Neural crest cell (in vitro differentiated cells): ENCODE measurements at regions not wholly inside any gene's neighbourhood (a gene's known extent, or its start where the extent isn't known, plus 50 kb on each side); places are given as distances from the start of the nearest gene placed in this dataset.

Experiments
- DNase-seq: peaks from one replicate; pipeline ENCODE4 v3.0.0; 2021; ENCODE audit warnings: low read depth, mixed read lengths, low spot score
- H3K27ac Mint-ChIP-seq: one replicate; pipeline ENCODE4 v1.8.0; 2021; ENCODE audit warnings: mild to moderate bottlenecking, mixed read lengths; ENCODE audit not compliant: unreplicated experiment
- H3K27me3 Mint-ChIP-seq: 2 replicates; pipeline ENCODE4 v1.8.0; 2021; ENCODE audit warnings: low read depth, mild to moderate bottlenecking, mixed read lengths
- H3K36me3 Mint-ChIP-seq: 2 replicates; pipeline ENCODE4 v1.8.0; 2021; ENCODE audit warnings: low read depth, mild to moderate bottlenecking, mixed read lengths
- H3K4me1 Mint-ChIP-seq: 2 replicates; pipeline ENCODE4 v1.8.0; 2021; ENCODE audit warnings: mixed read lengths
- H3K4me3 Mint-ChIP-seq: one replicate; pipeline ENCODE4 v1.8.0; 2021; ENCODE audit warnings: mild to moderate bottlenecking, mixed read lengths
- H3K9me3 Mint-ChIP-seq: 2 replicates; pipeline ENCODE4 v1.8.0; 2021; ENCODE audit warnings: mixed read lengths
- TF ChIP-seq, protein P1 (sequence below): fragments of 200-600 bp; sonication (generic); conservative IDR thresholded peaks from 2 replicates; pipeline ENCODE4 v1.5.0; 2021; ENCODE audit warnings: antibody characterized with exemption, mild to moderate bottlenecking

DNA sequence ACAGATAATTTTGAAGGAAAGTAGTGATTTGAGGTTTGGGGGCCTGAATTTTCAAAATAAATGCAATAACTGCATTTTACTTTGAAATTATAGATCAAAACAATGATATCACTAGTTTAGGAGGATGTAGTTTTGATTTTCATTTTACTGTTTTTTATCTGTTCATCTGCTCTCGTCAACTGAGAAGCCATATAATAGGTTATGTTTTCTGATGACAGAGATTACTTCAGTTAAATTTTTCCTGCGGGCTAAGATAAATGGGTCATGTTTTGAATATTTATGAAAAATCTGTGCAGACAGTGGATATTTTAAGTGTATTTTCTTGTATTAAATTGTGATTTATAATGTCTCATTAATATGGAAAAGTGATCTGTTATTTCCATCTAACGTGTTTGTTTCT is 573.4 kb downstream of the CPS1 start:
- H3K9me3 Mint-ChIP-seq: no peaks in the 10 kb centered on the region
- no peak overlapping the region for H3K4me3 Mint-ChIP-seq
- H3K27me3 Mint-ChIP-seq: no peaks in the 10 kb centered on the region
- no peak for DNase-seq
- H3K27ac Mint-ChIP-seq: no peak overlapping the region
- TF ChIP-seq, protein P1, sequence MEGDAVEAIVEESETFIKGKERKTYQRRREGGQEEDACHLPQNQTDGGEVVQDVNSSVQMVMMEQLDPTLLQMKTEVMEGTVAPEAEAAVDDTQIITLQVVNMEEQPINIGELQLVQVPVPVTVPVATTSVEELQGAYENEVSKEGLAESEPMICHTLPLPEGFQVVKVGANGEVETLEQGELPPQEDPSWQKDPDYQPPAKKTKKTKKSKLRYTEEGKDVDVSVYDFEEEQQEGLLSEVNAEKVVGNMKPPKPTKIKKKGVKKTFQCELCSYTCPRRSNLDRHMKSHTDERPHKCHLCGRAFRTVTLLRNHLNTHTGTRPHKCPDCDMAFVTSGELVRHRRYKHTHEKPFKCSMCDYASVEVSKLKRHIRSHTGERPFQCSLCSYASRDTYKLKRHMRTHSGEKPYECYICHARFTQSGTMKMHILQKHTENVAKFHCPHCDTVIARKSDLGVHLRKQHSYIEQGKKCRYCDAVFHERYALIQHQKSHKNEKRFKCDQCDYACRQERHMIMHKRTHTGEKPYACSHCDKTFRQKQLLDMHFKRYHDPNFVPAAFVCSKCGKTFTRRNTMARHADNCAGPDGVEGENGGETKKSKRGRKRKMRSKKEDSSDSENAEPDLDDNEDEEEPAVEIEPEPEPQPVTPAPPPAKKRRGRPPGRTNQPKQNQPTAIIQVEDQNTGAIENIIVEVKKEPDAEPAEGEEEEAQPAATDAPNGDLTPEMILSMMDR: no peak
- peaks cover 14% of the 10 kb centered on the region for H3K4me1 Mint-ChIP-seq
- no peaks in the 10 kb centered on the region for H3K36me3 Mint-ChIP-seq

- no peak for DNase-seq
- Mint-ChIP-seq H3K36me3 (peaks cover 4% of the 10 kb centered on the region), H3K27ac (no peak overlapping the region), H3K4me3 (no peak overlapping the region), H3K4me1 (peaks cover 14% of the 10 kb centered on the region), H3K9me3 (peaks cover 8% of the 10 kb centered on the region), H3K27me3 (no peaks in the 10 kb centered on the region)
- TF ChIP-seq, protein P1: no peak
Observed at GRCh38 chr2:211132046-211132445, 575.6 kb downstream of the CPS1 start.

GRCh38 chr2:211132573-211132972 is 576.2 kb downstream of the CPS1 start:
- H3K4me3 Mint-ChIP-seq: no peak overlapping the region
- H3K4me1 Mint-ChIP-seq: peaks cover 14% of the 10 kb centered on the region
- H3K9me3 Mint-ChIP-seq: peaks cover 10% of the 10 kb centered on the region
- no peaks in the 10 kb centered on the region for H3K27me3 Mint-ChIP-seq
- peaks cover 4% of the 10 kb centered on the region for H3K36me3 Mint-ChIP-seq
- DNase-seq: no peak
- TF ChIP-seq, protein P1: no peak
- H3K27ac Mint-ChIP-seq: no peak overlapping the region

GRCh38 chr2:211133766-211134165 is 577.4 kb downstream of the CPS1 start:
- peaks cover 16% of the 10 kb centered on the region for H3K9me3 Mint-ChIP-seq
- H3K4me3 Mint-ChIP-seq: no peak overlapping the region
- TF ChIP-seq, protein P1: no peak
- H3K4me1 Mint-ChIP-seq: peaks cover 14% of the 10 kb centered on the region
- H3K36me3 Mint-ChIP-seq: peaks cover 4% of the 10 kb centered on the region
- H3K27me3 Mint-ChIP-seq: no peaks in the 10 kb centered on the region
- no peak for DNase-seq
- no peak overlapping the region for H3K27ac Mint-ChIP-seq

- no peak for DNase-seq
- no peaks in the 10 kb centered on the region for H3K27me3 Mint-ChIP-seq
- H3K4me1 Mint-ChIP-seq: no peaks in the 10 kb centered on the region
- TF ChIP-seq, protein P1: no peak
- peaks cover 18% of the 10 kb centered on the region for H3K9me3 Mint-ChIP-seq
- no peak overlapping the region for H3K27ac Mint-ChIP-seq
- H3K36me3 Mint-ChIP-seq: peaks cover 4% of the 10 kb centered on the region
- H3K4me3 Mint-ChIP-seq: no peak overlapping the region
Observed at GRCh38 chr2:211138551-211138950, 582.2 kb downstream of the CPS1 start.

DNA sequence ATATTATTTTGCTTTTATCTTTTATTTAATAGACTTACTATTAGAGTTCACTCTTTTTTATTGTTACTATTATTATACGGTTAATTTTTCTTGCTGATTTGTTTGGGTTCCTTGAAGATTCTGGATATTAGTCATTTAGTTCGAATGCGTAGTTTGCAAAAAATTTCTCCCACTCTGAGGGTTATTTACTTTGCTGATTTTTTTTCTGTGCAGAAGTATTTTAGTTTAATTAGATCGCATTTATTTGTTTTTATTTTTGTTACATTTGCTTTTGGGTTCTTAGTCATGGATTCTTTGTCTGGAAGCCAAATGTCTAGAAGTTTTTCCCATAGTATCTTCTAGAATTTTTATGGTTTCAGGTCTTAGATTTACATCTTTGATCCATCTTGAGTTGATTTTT is 585.2 kb downstream of the CPS1 start:
- Mint-ChIP-seq H3K27me3 (no peaks in the 10 kb centered on the region), H3K36me3 (no peaks in the 10 kb centered on the region), H3K4me3 (no peak overlapping the region), H3K9me3 (peaks cover 10% of the 10 kb centered on the region), H3K27ac (no peak overlapping the region), H3K4me1 (no peaks in the 10 kb centered on the region)
- TF ChIP-seq, protein P1: no peak
- DNase-seq: no peak
